ES-I3 (cell line): ENCODE measurements at regions not wholly inside any gene's neighbourhood (a gene's known extent, or its start where the extent isn't known, plus 50 kb on each side); places are given as distances from the start of the nearest gene placed in this dataset.

Source experiments
- H3K36me3 ChIP-seq: 2 replicates; pipeline ENCODE4 v1.6.1; 2013; ENCODE audit warnings: mild to moderate bottlenecking, low read length, control low read depth, moderate library complexity; ENCODE audit not compliant: insufficient read depth
- H3K4me1 ChIP-seq: 2 replicates; pipeline ENCODE4 v1.6.1; 2013; ENCODE audit warnings: mild to moderate bottlenecking, control low read depth, low read length; ENCODE audit not compliant: insufficient read depth
- H3K9ac ChIP-seq: 2 replicates; pipeline ENCODE4 v1.6.1; 2013; ENCODE audit warnings: low read depth, mild to moderate bottlenecking, low read length, moderate library complexity
- H3K9me3 ChIP-seq: 2 replicates; pipeline ENCODE4 v1.6.1; 2013; ENCODE audit warnings: mild to moderate bottlenecking, low read length, moderate library complexity; ENCODE audit not compliant: control insufficient read depth, insufficient read depth

GRCh38 chr10:106520698-106521097, 643.8 kb downstream of the SORCS1 start:
- Histone ChIP-seq H3K9ac (no peak overlapping the region), H3K36me3 (no peaks in the 10 kb centered on the region), H3K9me3 (no peaks in the 10 kb centered on the region), H3K4me1 (no peaks in the 10 kb centered on the region)

- H3K36me3 ChIP-seq, result no peaks in the 10 kb centered on the region
- no peak overlapping the region for H3K9ac ChIP-seq
- no peaks in the 10 kb centered on the region for H3K4me1 ChIP-seq
- H3K9me3 ChIP-seq, result no peaks in the 10 kb centered on the region
Observed at GRCh38 chr10:106519376-106520030, 645.0 kb downstream of the SORCS1 start.

GRCh38 chr10:106515206-106515790, 649.2 kb downstream of the SORCS1 start:
- H3K4me1 ChIP-seq, result peaks cover 7% of the 10 kb centered on the region; the same call in 1 of the 2 replicates
- no peak overlapping the region for H3K9ac ChIP-seq
- no peaks in the 10 kb centered on the region for H3K9me3 ChIP-seq
- H3K36me3 ChIP-seq, result no peaks in the 10 kb centered on the region

GRCh38 chr10:106513352-106513771, 651.1 kb downstream of the SORCS1 start:
- peaks cover 7% of the 10 kb centered on the region; the same call in 1 of the 2 replicates for H3K4me1 ChIP-seq

GRCh38 chr10:106511917-106512316, 652.6 kb downstream of the SORCS1 start:
- no peak overlapping the region for H3K9ac ChIP-seq

More at GRCh38 chr10:106513352-106513771, 651.1 kb downstream of the SORCS1 start:
- Histone ChIP-seq H3K9ac (no peak overlapping the region), H3K9me3 (no peaks in the 10 kb centered on the region), H3K36me3 (no peaks in the 10 kb centered on the region)

GRCh38 chr10:106508950-106509349, 655.6 kb downstream of the SORCS1 start:
- H3K9ac ChIP-seq, result no peak overlapping the region
- no peaks in the 10 kb centered on the region for H3K9me3 ChIP-seq
- no peaks in the 10 kb centered on the region for H3K36me3 ChIP-seq
- H3K4me1 ChIP-seq, result peaks cover 7% of the 10 kb centered on the region; the same call in 1 of the 2 replicates

More at GRCh38 chr10:106511917-106512316, 652.6 kb downstream of the SORCS1 start:
- Histone ChIP-seq H3K36me3 (no peaks in the 10 kb centered on the region), H3K9me3 (no peaks in the 10 kb centered on the region), H3K4me1 (peaks cover 7% of the 10 kb centered on the region; the same call in 1 of the 2 replicates)

GRCh38 chr10:106506526-106507283, 657.8 kb downstream of the SORCS1 start:
- Histone ChIP-seq H3K9ac (no peak overlapping the region), H3K36me3 (no peaks in the 10 kb centered on the region), H3K4me1 (no peaks in the 10 kb centered on the region), H3K9me3 (no peaks in the 10 kb centered on the region)

- Histone ChIP-seq H3K36me3 (no peaks in the 10 kb centered on the region), H3K9ac (no peak overlapping the region), H3K4me1 (no peaks in the 10 kb centered on the region), H3K9me3 (no peaks in the 10 kb centered on the region)
Observed at GRCh38 chr10:106504536-106504935, 660.0 kb downstream of the SORCS1 start.

- no peaks in the 10 kb centered on the region for H3K36me3 ChIP-seq
- no peak overlapping the region for H3K9ac ChIP-seq
- H3K9me3 ChIP-seq, result no peaks in the 10 kb centered on the region
- H3K4me1 ChIP-seq, result no peaks in the 10 kb centered on the region
Observed at GRCh38 chr10:106502641-106503040, 661.9 kb downstream of the SORCS1 start.

GRCh38 chr10:106500925-106501525, 663.5 kb downstream of the SORCS1 start:
- Histone ChIP-seq H3K9me3 (no peaks in the 10 kb centered on the region), H3K9ac (no peak overlapping the region), H3K36me3 (no peaks in the 10 kb centered on the region), H3K4me1 (no peaks in the 10 kb centered on the region)

- Histone ChIP-seq H3K9ac (no peak overlapping the region), H3K4me1 (no peaks in the 10 kb centered on the region), H3K36me3 (no peaks in the 10 kb centered on the region), H3K9me3 (no peaks in the 10 kb centered on the region)
Observed at GRCh38 chr10:106500041-106500924, 664.2 kb downstream of the SORCS1 start.

- H3K4me1 ChIP-seq, result no peaks in the 10 kb centered on the region
- H3K9me3 ChIP-seq, result no peaks in the 10 kb centered on the region
- H3K9ac ChIP-seq, result no peak overlapping the region
- H3K36me3 ChIP-seq, result no peaks in the 10 kb centered on the region
Observed at GRCh38 chr10:106499448-106499847, 665.1 kb downstream of the SORCS1 start.

GRCh38 chr10:106498675-106499074, 665.8 kb downstream of the SORCS1 start:
- no peaks in the 10 kb centered on the region for H3K36me3 ChIP-seq
- H3K9me3 ChIP-seq, result no peaks in the 10 kb centered on the region
- H3K4me1 ChIP-seq, result no peaks in the 10 kb centered on the region
- no peak overlapping the region for H3K9ac ChIP-seq

GRCh38 chr10:106495931-106496330, 668.6 kb downstream of the SORCS1 start:
- H3K9me3 ChIP-seq, result 0 out of 2 replicates have a peak, but pooled peaks cover 2% of the 10 kb centered on the region
- no peaks in the 10 kb centered on the region for H3K4me1 ChIP-seq
- H3K36me3 ChIP-seq, result no peaks in the 10 kb centered on the region
- H3K9ac ChIP-seq, result no peak overlapping the region
